ELR (cell line): ENCODE measurements at regions not wholly inside any gene's neighbourhood (a gene's known extent, or its start where the extent isn't known, plus 50 kb on each side); places are given as distances from the start of the nearest gene placed in this dataset.

Experiments used
- DNase-seq: peaks from one replicate; pipeline ENCODE4 v3.0.0-alpha.2; 2015; ENCODE audit warnings: low read depth

DNA sequence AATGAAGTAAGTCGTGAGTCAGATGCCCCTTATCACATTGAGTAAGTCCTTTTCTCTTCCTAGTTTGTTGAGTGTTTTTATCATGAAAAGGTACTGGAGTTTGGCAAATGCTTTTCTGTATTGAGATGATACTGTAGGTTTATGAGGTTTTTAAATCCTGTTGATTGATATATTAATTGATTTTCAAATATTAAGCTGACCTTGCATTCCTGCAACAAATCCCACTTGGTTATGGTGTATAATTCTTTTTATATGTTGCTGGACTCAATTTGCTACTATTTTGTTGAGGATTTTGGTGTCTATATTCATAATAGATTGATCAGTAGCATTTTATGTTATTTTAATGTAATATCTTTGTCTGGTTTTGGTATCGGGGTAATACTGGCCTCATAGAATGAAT lies 81.0 kb upstream of the BNC2 start:
- DNase-seq: no peak

DNA sequence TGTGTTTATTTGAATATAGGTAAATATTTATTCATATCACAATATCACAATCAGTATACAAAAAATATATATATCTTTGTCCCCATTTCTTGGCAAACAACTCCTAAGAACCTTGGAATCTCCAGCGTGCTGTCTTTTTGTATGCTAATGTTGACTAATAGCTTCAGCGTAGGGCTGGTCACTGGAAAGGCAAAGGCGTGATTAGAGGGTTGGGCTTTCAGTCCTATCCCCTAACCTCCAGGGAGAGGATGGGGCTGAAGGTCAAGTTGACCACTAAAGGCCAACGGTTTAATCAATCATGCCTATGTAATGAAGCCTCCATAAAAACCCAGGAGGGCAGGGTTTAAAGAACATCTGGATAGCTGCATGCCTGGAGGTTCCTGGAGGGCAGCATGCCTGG lies 79.6 kb upstream of the BNC2 start:
- DNase-seq: no peak

DNA sequence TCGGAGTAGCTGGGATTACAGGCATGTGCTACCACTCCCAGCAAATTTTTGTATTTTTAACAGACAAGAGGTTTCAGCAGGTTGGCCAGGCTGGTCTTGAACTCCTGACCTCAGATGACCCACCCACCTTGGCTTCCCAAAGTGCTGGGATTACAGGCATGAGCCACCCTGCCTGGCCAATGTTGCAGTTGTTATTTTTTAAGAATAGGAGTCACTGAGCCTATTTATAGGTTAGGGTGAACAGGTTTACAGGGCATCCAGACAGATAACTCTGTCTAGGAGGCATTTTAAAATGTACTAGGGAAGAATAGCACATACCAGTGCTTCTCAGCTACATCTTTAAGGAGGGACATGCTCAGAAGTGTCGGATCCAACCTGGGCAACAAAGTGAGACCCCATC lies 60.1 kb upstream of the BNC2 start:
- no peak for DNase-seq

DNA sequence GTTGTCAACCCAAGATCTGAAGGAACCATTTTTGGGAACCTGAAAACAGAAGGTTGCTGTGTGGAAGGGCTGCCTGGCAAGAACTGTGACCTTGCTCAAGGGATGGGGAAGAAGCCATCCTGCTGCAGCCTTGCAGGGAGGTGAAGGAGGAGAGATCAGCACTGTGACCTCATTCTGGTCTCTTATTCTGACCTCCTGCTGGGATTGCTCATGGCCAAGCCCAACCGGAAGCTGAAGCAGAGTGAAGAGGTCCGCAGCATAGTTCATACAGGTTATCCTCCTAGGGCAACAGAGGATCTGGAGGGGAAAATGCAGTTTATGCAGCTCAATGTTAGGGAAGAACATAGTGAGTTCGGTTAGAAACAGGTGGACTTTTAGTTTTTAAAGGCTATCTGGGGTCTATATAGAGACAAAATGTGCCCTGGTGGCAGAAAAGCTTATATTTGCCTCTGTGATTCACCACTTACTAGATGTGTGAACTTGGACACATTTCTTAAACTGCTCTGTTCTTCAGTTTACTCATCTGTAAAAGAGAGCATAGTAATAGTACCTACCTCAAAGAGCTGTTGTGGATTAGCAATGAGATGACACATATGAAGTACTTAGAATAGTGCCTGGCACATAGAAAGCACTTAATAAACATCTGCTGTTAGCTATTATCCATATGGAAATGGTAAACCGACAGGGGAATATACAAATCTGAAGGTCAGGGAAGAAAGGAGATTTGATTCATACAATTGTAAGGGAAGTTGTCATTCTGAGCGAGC lies 57.9 kb upstream of the BNC2 start:
- peak; percentile 59 for DNase-seq

DNA sequence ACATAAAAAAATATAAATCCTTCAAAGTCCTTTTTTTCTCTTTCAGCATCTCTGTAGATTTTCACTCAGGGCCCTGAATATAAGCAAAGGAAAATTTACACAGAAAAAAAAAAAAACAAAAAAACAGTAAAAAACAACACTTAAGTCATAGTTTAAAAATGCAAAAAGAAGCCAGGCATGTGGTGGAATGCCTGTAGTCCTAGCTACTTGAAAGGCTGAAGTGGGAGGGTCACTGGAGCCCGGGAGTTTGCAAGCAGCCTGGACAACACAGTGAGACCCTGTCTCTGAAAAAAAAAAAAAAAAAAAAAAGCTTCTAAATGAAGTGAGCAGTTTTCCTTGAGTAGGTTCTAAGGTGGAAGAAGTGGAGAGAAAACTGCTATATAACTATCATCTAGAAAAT lies 55.0 kb upstream of the BNC2 start:
- no peak for DNase-seq

DNA sequence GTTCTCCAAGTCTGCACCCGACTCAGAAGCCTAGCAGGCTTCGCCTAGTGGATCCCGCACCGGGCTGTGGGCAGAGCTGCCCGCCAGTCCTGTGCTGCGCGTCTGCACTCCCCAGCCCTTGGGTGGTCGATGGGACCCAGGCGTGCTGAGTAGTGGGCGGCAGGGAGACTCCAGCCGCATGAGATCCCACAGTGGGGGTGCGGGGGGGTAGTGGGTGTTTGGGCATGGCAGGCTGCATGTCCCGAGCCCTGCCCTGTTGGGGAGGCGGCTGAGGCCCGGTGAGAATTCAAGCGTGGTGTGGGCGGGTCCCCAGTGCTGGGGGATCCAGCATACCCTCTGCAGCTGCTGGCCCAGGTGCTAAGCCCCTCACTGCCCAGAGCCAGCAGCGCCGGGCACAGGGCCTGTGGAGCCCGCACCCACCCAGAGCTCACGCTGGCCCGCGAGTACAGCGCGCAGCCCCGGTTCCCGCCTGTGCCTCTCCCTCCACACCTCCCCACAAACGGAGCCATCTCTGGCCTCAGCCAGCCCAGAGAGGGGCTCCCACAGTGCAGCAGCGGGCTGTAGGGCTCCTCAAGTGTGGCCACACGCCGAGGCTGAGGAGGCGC lies 53.9 kb upstream of the BNC2 start:
- no peak for DNase-seq

DNA sequence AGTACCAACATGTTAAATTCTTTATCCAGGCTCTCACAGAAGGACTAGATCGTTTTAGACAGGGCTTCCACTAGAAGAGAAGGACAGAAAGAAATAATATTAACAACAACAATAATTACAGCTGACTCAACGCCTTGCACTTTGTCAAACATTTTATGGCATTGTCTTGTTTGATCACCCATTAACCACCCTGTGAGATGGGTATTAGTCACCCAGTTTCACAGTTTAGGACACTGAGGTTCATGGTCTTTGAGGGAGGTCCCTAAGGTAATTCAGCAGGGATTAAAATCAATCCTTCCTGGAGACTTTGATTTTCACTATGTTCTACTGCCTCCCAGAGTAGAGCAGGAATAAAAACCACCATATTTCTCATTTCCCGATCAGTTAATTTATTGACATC lies 51.4 kb upstream of the BNC2 start:
- DNase-seq: peak; percentile 46
